ENCODE measurements at regions not wholly inside any gene's neighbourhood (a gene's known extent, or its start where the extent isn't known, plus 50 kb on each side); places are given as distances from the start of the nearest gene placed in this dataset.

GRCh38 chr4:62415256-62415655, 1215.1 kb downstream of the ADGRL3 start:
- DNase-seq (ENCODE audit: low read depth): no peak
- no peak overlapping the region for H3K4me3 ChIP-seq (ENCODE audit: low read depth, low read length)
- TF ChIP-seq CTCF (IDR thresholded peaks at IDR 0.05; ENCODE audit: low read depth, low read length, missing control alignments): no peak
- in situ Hi-C loops (cut with HindIII; ENCODE audit: low sequenced_read_pairs): no loop called here

GRCh38 chr4:62414563-62414962, 1214.4 kb downstream of the ADGRL3 start:
- no peak for TF ChIP-seq CTCF (IDR thresholded peaks at IDR 0.05; ENCODE audit: low read depth, low read length, missing control alignments)
- no peak overlapping the region for H3K4me3 ChIP-seq (ENCODE audit: low read depth, low read length)
- in situ Hi-C loops (cut with HindIII; ENCODE audit: low sequenced_read_pairs): no loop called here
- DNase-seq (ENCODE audit: low read depth): no peak

GRCh38 chr4:62410371-62411003, 1210.4 kb downstream of the ADGRL3 start:
- in situ Hi-C loops (cut with HindIII; ENCODE audit: low sequenced_read_pairs): no loop called here
- no peak for TF ChIP-seq CTCF (IDR thresholded peaks at IDR 0.05; ENCODE audit: low read depth, low read length, missing control alignments)
- no peak overlapping the region for H3K4me3 ChIP-seq (ENCODE audit: low read depth, low read length)
- DNase-seq (ENCODE audit: low read depth): no peak

GRCh38 chr4:62408454-62408853, 1208.3 kb downstream of the ADGRL3 start:
- H3K4me3 ChIP-seq (ENCODE audit: low read depth, low read length): no peak overlapping the region
- TF ChIP-seq CTCF (IDR thresholded peaks at IDR 0.05; ENCODE audit: low read depth, low read length, missing control alignments): no peak
- in situ Hi-C loops (cut with HindIII; ENCODE audit: low sequenced_read_pairs): no loop called here
- no peak for DNase-seq (ENCODE audit: low read depth)

GRCh38 chr4:62407534-62407933, 1207.4 kb downstream of the ADGRL3 start:
- DNase-seq (ENCODE audit: low read depth): no peak
- TF ChIP-seq CTCF (IDR thresholded peaks at IDR 0.05; ENCODE audit: low read depth, low read length, missing control alignments): no peak
- no peak overlapping the region for H3K4me3 ChIP-seq (ENCODE audit: low read depth, low read length)

GRCh38 chr4:62402088-62402806, 1202.1 kb downstream of the ADGRL3 start:
- no peak for TF ChIP-seq CTCF (IDR thresholded peaks at IDR 0.05; ENCODE audit: low read depth, low read length, missing control alignments)
- in situ Hi-C loops (cut with HindIII; ENCODE audit: low sequenced_read_pairs): no loop called here
- DNase-seq (ENCODE audit: low read depth): no peak
- H3K4me3 ChIP-seq (ENCODE audit: low read depth, low read length): no peak overlapping the region

More at GRCh38 chr4:62407534-62407933, 1207.4 kb downstream of the ADGRL3 start:
- in situ Hi-C loops (cut with HindIII; ENCODE audit: low sequenced_read_pairs): no loop called here
